Left hindlimb (tissue), 1 donor: ENCODE measurements at regions not wholly inside any gene's neighbourhood (a gene's known extent, or its start where the extent isn't known, plus 50 kb on each side); places are given as distances from the start of the nearest gene placed in this dataset.
"Not testable (repeated sequence)": the region's sequence is repeated elsewhere in the genome, so short reads cannot be mapped to it uniquely, and the experiment has no call there.

Experiments used
- DNase-seq: peaks from one replicate; pipeline ENCODE4 v3.0.0-alpha.2; 2018

GRCh38 chr2:210861038-210861665 is 304.8 kb downstream of the CPS1 start:
- no peak for DNase-seq

GRCh38 chr2:210862283-210863065 is 306.1 kb downstream of the CPS1 start:
- no peak for DNase-seq

- DNase-seq = no peak
Observed at GRCh38 chr2:210863283-210863682, 306.9 kb downstream of the CPS1 start.

GRCh38 chr2:210871566-210871965 is 315.2 kb downstream of the CPS1 start:
- not testable (repeated sequence) for DNase-seq

GRCh38 chr2:210873631-210874030 is 317.2 kb downstream of the CPS1 start:
- no peak for DNase-seq

- DNase-seq = no peak
Observed at GRCh38 chr2:210884227-210884626, 327.8 kb downstream of the CPS1 start.

GRCh38 chr2:210888035-210888434 is 331.6 kb downstream of the CPS1 start:
- no peak for DNase-seq

- no peak for DNase-seq
Observed at GRCh38 chr2:210895132-210895531, 338.7 kb downstream of the CPS1 start.

GRCh38 chr2:210899131-210899530 is 342.7 kb downstream of the CPS1 start:
- no peak for DNase-seq

GRCh38 chr2:210901326-210901725 is 344.9 kb downstream of the CPS1 start:
- DNase-seq = no peak

GRCh38 chr2:210912779-210913178 is 356.4 kb downstream of the CPS1 start:
- no peak for DNase-seq

- DNase-seq = no peak
Observed at GRCh38 chr2:210913461-210913860, 357.1 kb downstream of the CPS1 start.

- DNase-seq = no peak
Observed at GRCh38 chr2:210915912-210916311, 359.5 kb downstream of the CPS1 start.

GRCh38 chr2:210917465-210917864 is 361.1 kb downstream of the CPS1 start:
- DNase-seq = no peak

GRCh38 chr2:210919128-210919527 is 362.7 kb downstream of the CPS1 start:
- no peak for DNase-seq

GRCh38 chr2:210922419-210922818 is 366.0 kb downstream of the CPS1 start:
- no peak for DNase-seq

GRCh38 chr2:210928714-210929113 is 372.3 kb downstream of the CPS1 start:
- DNase-seq = no peak

GRCh38 chr2:210938228-210938627 is 381.8 kb downstream of the CPS1 start:
- no peak for DNase-seq

- DNase-seq = no peak
Observed at GRCh38 chr2:210946395-210946794, 390.0 kb downstream of the CPS1 start.

GRCh38 chr2:210950434-210951060 is 394.1 kb downstream of the CPS1 start:
- not testable (repeated sequence) for DNase-seq

GRCh38 chr2:210954386-210954907 is 398.0 kb downstream of the CPS1 start:
- DNase-seq = no peak

- DNase-seq = no peak
Observed at GRCh38 chr2:210955591-210955990, 399.2 kb downstream of the CPS1 start.

- DNase-seq = no peak
Observed at GRCh38 chr2:210956101-210956500, 399.7 kb downstream of the CPS1 start.

- DNase-seq = no peak
Observed at GRCh38 chr2:210961249-210961648, 404.9 kb downstream of the CPS1 start.
